Epithelial cell of esophagus (primary cell): ENCODE measurements at regions not wholly inside any gene's neighbourhood (a gene's known extent, or its start where the extent isn't known, plus 50 kb on each side); places are given as distances from the start of the nearest gene placed in this dataset.
A peak's percentile ranks its signal among the peaks of the same experiment; 100 is the strongest.
"Not testable (repeated sequence)": the region's sequence is repeated elsewhere in the genome, so short reads cannot be mapped to it uniquely, and the experiment has no call there.

ENCODE experiments used
- DNase-seq: peaks from one replicate; pipeline ENCODE4 v3.0.0; 2010; ENCODE audit warnings: low read depth
- H3K4me3 ChIP-seq: 2 replicates; pipeline ENCODE4 v1.5.1; 2011; ENCODE audit warnings: mild to moderate bottlenecking, low read length, control low read depth
- TF ChIP-seq, protein P1 (sequence below): IDR thresholded peaks from 2 replicates; pipeline ENCODE4 v1.5.1; 2011; ENCODE audit warnings: low read depth, mild to moderate bottlenecking, low read length, control low read depth, inconsistent platforms; ENCODE audit not compliant: insufficient read depth; ENCODE audit errors: missing control alignments

GRCh38 chr2:175786471-175787124 lies 215.5 kb downstream of the LNPK start:
- H3K4me3 ChIP-seq: no peak overlapping the region
- TF ChIP-seq, protein P1, sequence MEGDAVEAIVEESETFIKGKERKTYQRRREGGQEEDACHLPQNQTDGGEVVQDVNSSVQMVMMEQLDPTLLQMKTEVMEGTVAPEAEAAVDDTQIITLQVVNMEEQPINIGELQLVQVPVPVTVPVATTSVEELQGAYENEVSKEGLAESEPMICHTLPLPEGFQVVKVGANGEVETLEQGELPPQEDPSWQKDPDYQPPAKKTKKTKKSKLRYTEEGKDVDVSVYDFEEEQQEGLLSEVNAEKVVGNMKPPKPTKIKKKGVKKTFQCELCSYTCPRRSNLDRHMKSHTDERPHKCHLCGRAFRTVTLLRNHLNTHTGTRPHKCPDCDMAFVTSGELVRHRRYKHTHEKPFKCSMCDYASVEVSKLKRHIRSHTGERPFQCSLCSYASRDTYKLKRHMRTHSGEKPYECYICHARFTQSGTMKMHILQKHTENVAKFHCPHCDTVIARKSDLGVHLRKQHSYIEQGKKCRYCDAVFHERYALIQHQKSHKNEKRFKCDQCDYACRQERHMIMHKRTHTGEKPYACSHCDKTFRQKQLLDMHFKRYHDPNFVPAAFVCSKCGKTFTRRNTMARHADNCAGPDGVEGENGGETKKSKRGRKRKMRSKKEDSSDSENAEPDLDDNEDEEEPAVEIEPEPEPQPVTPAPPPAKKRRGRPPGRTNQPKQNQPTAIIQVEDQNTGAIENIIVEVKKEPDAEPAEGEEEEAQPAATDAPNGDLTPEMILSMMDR: no peak
- no peak for DNase-seq

GRCh38 chr2:175777337-175777736 lies 224.7 kb downstream of the LNPK start:
- not testable (repeated sequence) for H3K4me3 ChIP-seq, DNase-seq

GRCh38 chr2:175769200-175769599 lies 232.9 kb downstream of the LNPK start:
- TF ChIP-seq, protein P1: no peak
- DNase-seq: peak; percentile 10
- no peak overlapping the region for H3K4me3 ChIP-seq

GRCh38 chr2:175766880-175767279 lies 235.2 kb downstream of the LNPK start:
- no peak overlapping the region for H3K4me3 ChIP-seq
- TF ChIP-seq, protein P1: no peak
- DNase-seq: peak; percentile 45

GRCh38 chr2:175755656-175756386 lies 246.2 kb downstream of the LNPK start:
- TF ChIP-seq, protein P1: no peak
- DNase-seq: no peak
- H3K4me3 ChIP-seq: no peak overlapping the region

- no peak overlapping the region for H3K4me3 ChIP-seq
- TF ChIP-seq, protein P1: no peak
- DNase-seq: no peak
These were observed 246.9 kb downstream of the LNPK start for GRCh38 chr2:175755169-175755568.

DNA sequence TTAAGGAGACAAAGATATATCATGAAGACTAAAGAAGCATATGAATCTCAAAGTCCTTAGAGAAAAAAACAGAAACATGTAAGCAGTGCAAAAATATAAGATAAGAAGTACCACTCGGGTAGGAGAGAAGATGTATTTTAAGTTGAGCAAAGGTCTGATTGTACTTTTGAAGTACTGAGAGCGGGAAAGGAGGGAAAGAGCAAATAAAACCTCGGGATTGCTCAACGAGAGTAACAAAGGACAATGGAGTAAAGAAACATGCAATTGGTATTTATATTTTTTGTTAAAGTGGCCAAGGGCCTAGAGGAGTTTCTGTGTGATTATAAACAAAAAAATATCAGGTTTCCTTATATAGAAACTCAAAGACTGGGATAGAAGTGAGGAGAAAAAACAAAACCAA lies 251.9 kb downstream of the LNPK start:
- DNase-seq: no peak
- TF ChIP-seq, protein P1: no peak
- H3K4me3 ChIP-seq: no peak overlapping the region
